CD4-positive, alpha-beta T cell (primary cell): ENCODE measurements at regions not wholly inside any gene's neighbourhood (a gene's known extent, or its start where the extent isn't known, plus 50 kb on each side); places are given as distances from the start of the nearest gene placed in this dataset.

Experiments
- ATAC-seq: fragments of 200-7000 bp; cut with Tn5 transposase; one replicate; pipeline ENCODE4 v1.10.0; 2022; ENCODE audit warnings: mild to moderate bottlenecking; ENCODE audit not compliant: poor library complexity
- CTCF ChIA-PET: fragments of 350-600 bp; sonication (Branson Sonifier 250); formaldehyde crosslinking; loops from one replicate; lab custom pipeline; 2021; ENCODE audit warnings: antibody characterized with exemption, inconsistent platforms; lab: Charles Lee
- POLR2A ChIA-PET: fragments of 350-600 bp; sonication (Branson Sonifier 250); formaldehyde crosslinking; loops from one replicate; lab custom pipeline; 2021; ENCODE audit warnings: antibody characterized with exemption, inconsistent platforms; lab: Charles Lee
- DNase-seq, 14 experiments: peaks; one replicate each; pipeline ENCODE4 v3.0.0-alpha.2; 2013 to 2020; ENCODE audit warnings: mixed read lengths in 2 of 14
- H3K27ac ChIP-seq, 2 donors: one replicate each; pipeline versions ENCODE4 v1.5.1 to v1.7.0; 2013; ENCODE audit warnings: low read length in 2 of 2, low read depth in 1 of 2, mild to moderate bottlenecking in 1 of 2
- H3K27me3 ChIP-seq, 2 experiments: 1 replicate in 1 of 2; 2 replicates in 1 of 2; pipeline versions ENCODE4 v1.6.1 to v1.7.0; 2013; ENCODE audit warnings: low read length in 2 of 2, control low read depth in 1 of 2, mild to moderate bottlenecking in 1 of 2, moderate library complexity in 1 of 2; ENCODE audit not compliant: insufficient read depth in 2 of 2, control insufficient read depth in 1 of 2
- H3K36me3 ChIP-seq: one replicate; pipeline ENCODE4 v1.6.1; 2013; ENCODE audit warnings: low read length, control low read depth; ENCODE audit not compliant: insufficient read depth
- H3K4me1 ChIP-seq: one replicate; pipeline ENCODE4 v1.6.1; 2013; ENCODE audit warnings: low read length, control low read depth; ENCODE audit not compliant: insufficient read depth
- H3K4me3 ChIP-seq: one replicate; pipeline ENCODE4 v1.5.1; 2013; ENCODE audit warnings: mild to moderate bottlenecking, low read length, moderate library complexity
- H3K9me3 ChIP-seq, 2 experiments: 1 replicate in 1 of 2; 2 replicates in 1 of 2; pipeline versions ENCODE4 v1.6.1 to v1.7.0; 2013; ENCODE audit warnings: low read length in 2 of 2, mild to moderate bottlenecking in 2 of 2, control low read depth in 1 of 2, moderate library complexity in 1 of 2; ENCODE audit not compliant: control insufficient read depth in 1 of 2, insufficient read depth in 1 of 2
- H3K27ac Mint-ChIP-seq: one replicate; pipeline ENCODE4 v1.8.0; 2020; ENCODE audit warnings: mixed read lengths
- H3K27me3 Mint-ChIP-seq: one replicate; pipeline ENCODE4 v1.8.0; 2021; ENCODE audit warnings: mixed read lengths
- H3K36me3 Mint-ChIP-seq: one replicate; pipeline ENCODE4 v1.8.0; 2021; ENCODE audit warnings: low read depth, mixed read lengths
- H3K4me1 Mint-ChIP-seq: one replicate; pipeline ENCODE4 v1.8.0; 2021; ENCODE audit warnings: low read depth, mixed read lengths
- H3K4me3 Mint-ChIP-seq: one replicate; pipeline ENCODE4 v1.8.0; 2020; ENCODE audit warnings: mild to moderate bottlenecking, mixed read lengths
- H3K9me3 Mint-ChIP-seq: one replicate; pipeline ENCODE4 v1.8.0; 2020; ENCODE audit warnings: mixed read lengths
- intact Hi-C, 2 experiments: fragments of 100-400 bp; cut with DNase I in 1 of 2; cut with micrococcal nuclease in 1 of 2; formaldehyde crosslinking; loops; one replicate each; pipeline versions ENCODE4 v1.15.1 to v1.9.0; 2023 to 2025; cut with DNase I, micrococcal nuclease
- TF ChIP-seq, protein P1 (sequence below): fragments of 200-600 bp; IDR thresholded peaks from one replicate; pipeline ENCODE4 v1.8.0; 2022; ENCODE audit warnings: antibody characterized with exemption, mild to moderate bottlenecking

DNA sequence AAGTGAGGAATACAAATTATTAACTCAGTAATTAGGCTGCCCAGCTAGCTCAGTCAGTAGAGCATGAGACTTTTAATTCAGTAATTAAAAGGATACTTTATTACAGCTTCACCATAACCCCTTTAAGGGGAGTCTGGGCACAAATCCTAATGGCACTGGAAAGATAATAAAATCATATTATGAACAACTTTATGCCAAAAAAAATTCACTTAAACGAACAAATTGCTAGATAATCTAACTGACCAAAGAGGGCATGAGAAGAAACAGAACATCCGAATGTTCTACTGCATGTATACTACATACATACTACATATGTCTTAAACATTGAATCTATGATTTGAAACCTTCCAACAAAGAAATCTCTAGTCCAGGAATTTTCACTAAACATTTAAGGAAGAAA lies 159.5 kb downstream of the CYP26B1 start:
- DNase-seq (no peak), ATAC-seq (no peak)
- Mint-ChIP-seq H3K9me3 (peaks cover 3% of the 10 kb centered on the region), H3K27me3 (peaks cover 9% of the 10 kb centered on the region), H3K36me3 (no peaks in the 10 kb centered on the region), H3K4me3 (no peak overlapping the region), H3K27ac (no peak overlapping the region), H3K4me1 (no peaks in the 10 kb centered on the region)
- TF ChIP-seq, protein P1, sequence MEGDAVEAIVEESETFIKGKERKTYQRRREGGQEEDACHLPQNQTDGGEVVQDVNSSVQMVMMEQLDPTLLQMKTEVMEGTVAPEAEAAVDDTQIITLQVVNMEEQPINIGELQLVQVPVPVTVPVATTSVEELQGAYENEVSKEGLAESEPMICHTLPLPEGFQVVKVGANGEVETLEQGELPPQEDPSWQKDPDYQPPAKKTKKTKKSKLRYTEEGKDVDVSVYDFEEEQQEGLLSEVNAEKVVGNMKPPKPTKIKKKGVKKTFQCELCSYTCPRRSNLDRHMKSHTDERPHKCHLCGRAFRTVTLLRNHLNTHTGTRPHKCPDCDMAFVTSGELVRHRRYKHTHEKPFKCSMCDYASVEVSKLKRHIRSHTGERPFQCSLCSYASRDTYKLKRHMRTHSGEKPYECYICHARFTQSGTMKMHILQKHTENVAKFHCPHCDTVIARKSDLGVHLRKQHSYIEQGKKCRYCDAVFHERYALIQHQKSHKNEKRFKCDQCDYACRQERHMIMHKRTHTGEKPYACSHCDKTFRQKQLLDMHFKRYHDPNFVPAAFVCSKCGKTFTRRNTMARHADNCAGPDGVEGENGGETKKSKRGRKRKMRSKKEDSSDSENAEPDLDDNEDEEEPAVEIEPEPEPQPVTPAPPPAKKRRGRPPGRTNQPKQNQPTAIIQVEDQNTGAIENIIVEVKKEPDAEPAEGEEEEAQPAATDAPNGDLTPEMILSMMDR = no peak
- H3K9me3 ChIP-seq = peaks cover 0 to 4% of the 10 kb centered on the region in 2 experiments
- intact Hi-C loops = no loop called here
- H3K27ac ChIP-seq = no peak overlapping the region
- POLR2A ChIA-PET = no interaction called here
- H3K27me3 ChIP-seq = no peaks in the 10 kb centered on the region
- no peaks in the 10 kb centered on the region for H3K4me1 ChIP-seq
- no peaks in the 10 kb centered on the region for H3K36me3 ChIP-seq
- H3K4me3 ChIP-seq = no peak overlapping the region
- CTCF ChIA-PET = no interaction called here

DNA sequence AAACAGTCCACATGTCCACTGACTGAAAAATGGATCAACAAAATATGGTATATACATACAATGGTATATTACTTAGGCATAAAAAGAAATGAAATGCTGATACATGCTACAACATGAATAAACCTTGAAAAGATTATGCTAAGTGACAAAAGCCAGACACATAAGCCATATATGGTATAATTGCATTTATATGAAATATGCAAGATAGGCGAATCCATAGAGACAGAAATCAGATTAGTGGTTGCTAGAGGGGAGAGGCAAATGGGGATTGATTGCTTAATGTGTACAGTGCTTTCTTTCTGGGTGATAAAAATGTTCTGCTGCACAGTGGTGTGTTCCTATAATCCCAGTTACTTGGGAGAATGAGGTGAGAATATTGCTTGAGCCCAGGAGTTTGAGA lies 171.0 kb downstream of the CYP26B1 start:
- Histone ChIP-seq H3K9me3 (no peaks in the 10 kb centered on the region), H3K4me1 (no peaks in the 10 kb centered on the region), H3K27me3 (peaks cover 0 to 3% of the 10 kb centered on the region in 2 experiments), H3K4me3 (no peak overlapping the region), H3K27ac (no peak overlapping the region), H3K36me3 (no peaks in the 10 kb centered on the region)
- TF ChIP-seq, protein P1 = no peak
- CTCF ChIA-PET = no interaction called here
- H3K4me3 Mint-ChIP-seq = no peak overlapping the region
- no peak for ATAC-seq
- intact Hi-C loops = no loop called here
- H3K4me1 Mint-ChIP-seq = no peaks in the 10 kb centered on the region
- DNase-seq = no peak
- POLR2A ChIA-PET = no interaction called here
- H3K27ac Mint-ChIP-seq = no peak overlapping the region
- H3K36me3 Mint-ChIP-seq = no peaks in the 10 kb centered on the region
- H3K9me3 Mint-ChIP-seq = peaks cover 4% of the 10 kb centered on the region
- peaks cover 28% of the 10 kb centered on the region for H3K27me3 Mint-ChIP-seq

DNA sequence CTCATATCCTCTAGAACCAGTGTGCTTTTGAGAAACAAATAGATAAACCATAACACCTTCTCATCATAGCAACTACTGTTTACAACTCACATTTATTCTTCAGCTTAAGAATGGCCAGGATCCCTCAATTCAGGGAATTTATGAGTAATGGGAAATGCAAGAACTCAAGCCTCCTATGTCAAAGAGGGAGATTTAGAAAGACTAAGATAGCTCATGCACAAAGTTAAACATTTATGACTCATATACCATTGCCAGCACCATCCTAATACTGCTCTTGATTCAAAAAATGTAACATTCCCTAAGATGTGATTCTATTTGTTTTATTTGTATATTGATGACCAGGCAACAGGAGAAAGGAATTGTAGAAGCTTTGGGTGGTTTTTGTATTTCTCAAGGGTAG lies 172.8 kb downstream of the CYP26B1 start:
- Mint-ChIP-seq H3K36me3 (no peaks in the 10 kb centered on the region), H3K9me3 (peaks cover 3% of the 10 kb centered on the region), H3K4me3 (no peak overlapping the region), H3K27me3 (peaks cover 26% of the 10 kb centered on the region), H3K27ac (no peak overlapping the region), H3K4me1 (no peaks in the 10 kb centered on the region)
- H3K36me3 ChIP-seq = no peaks in the 10 kb centered on the region
- H3K4me1 ChIP-seq = no peaks in the 10 kb centered on the region
- no peak overlapping the region for H3K27ac ChIP-seq
- ATAC-seq (no peak), DNase-seq (no peak)
- TF ChIP-seq, protein P1 = no peak
- intact Hi-C loops = no loop called here
- ChIA-PET CTCF (no interaction called here), POLR2A (no interaction called here)
- H3K27me3 ChIP-seq = peaks cover 0 to 3% of the 10 kb centered on the region in 2 experiments
- H3K4me3 ChIP-seq = no peak overlapping the region
- no peaks in the 10 kb centered on the region for H3K9me3 ChIP-seq
